ENCODE measurements at regions not wholly inside any gene's neighbourhood (a gene's known extent, or its start where the extent isn't known, plus 50 kb on each side); places are given as distances from the start of the nearest gene placed in this dataset.

GRCh38 chr1:88274431-88274830, 409.6 kb upstream of the PKN2 start:
- no TSS peak for BruUV-seq (replicated peaks)
- H3K4me3 Mint-ChIP-seq (ENCODE audit: unreplicated experiment): no peak overlapping the region
- DNase-seq (ENCODE audit: unreplicated experiment): no peak
- H3K27me3 Mint-ChIP-seq (ENCODE audit: insufficient read depth, unreplicated experiment): peaks cover 13% of the 10 kb centered on the region
- ChIA-PET POLR2A (no interaction called here), CTCF (interaction anchor here (0.6 kb wide), 1 partner anchor 945 kb away, joined by 6 read pairs; no protein-coding TSS in a partner anchor)
- no peaks in the 10 kb centered on the region for H3K36me3 Mint-ChIP-seq (ENCODE audit: insufficient read depth, unreplicated experiment)
- peaks cover 7% of the 10 kb centered on the region for H3K9me3 Mint-ChIP-seq (ENCODE audit: unreplicated experiment)
- peaks cover 5% of the 10 kb centered on the region for H3K4me1 Mint-ChIP-seq (ENCODE audit: insufficient read depth, unreplicated experiment)
- no peak for TF ChIP-seq CTCF (IDR thresholded peaks at IDR 0.05; ENCODE audit: unreplicated experiment)
- no peak overlapping the region for H3K27ac Mint-ChIP-seq (ENCODE audit: low read depth, unreplicated experiment)
- intact Hi-C loops (cut with micrococcal nuclease): no loop called here

- DNase-seq (ENCODE audit: unreplicated experiment): no peak
- no peaks in the 10 kb centered on the region for H3K36me3 Mint-ChIP-seq (ENCODE audit: insufficient read depth, unreplicated experiment)
- POLR2A ChIA-PET: no interaction called here
- H3K4me1 Mint-ChIP-seq (ENCODE audit: insufficient read depth, unreplicated experiment): peaks cover 5% of the 10 kb centered on the region
- H3K4me3 Mint-ChIP-seq (ENCODE audit: unreplicated experiment): no peak overlapping the region
- CTCF ChIA-PET: interaction anchor here (0.7 kb wide), 1 partner anchor 214 kb away, joined by 3 read pairs; no protein-coding TSS in a partner anchor
- no peak for TF ChIP-seq CTCF (IDR thresholded peaks at IDR 0.05; ENCODE audit: unreplicated experiment)
- H3K27me3 Mint-ChIP-seq (ENCODE audit: insufficient read depth, unreplicated experiment): peaks cover 9% of the 10 kb centered on the region
- no peak overlapping the region for H3K27ac Mint-ChIP-seq (ENCODE audit: low read depth, unreplicated experiment)
- intact Hi-C loops (cut with micrococcal nuclease): no loop called here
- H3K9me3 Mint-ChIP-seq (ENCODE audit: unreplicated experiment): peaks cover 7% of the 10 kb centered on the region
- no TSS peak for BruUV-seq (replicated peaks)
Measured at GRCh38 chr1:88275259-88275862, 408.7 kb upstream of the PKN2 start.

- DNase-seq (ENCODE audit: unreplicated experiment): peak; percentile 34
- H3K27ac Mint-ChIP-seq (ENCODE audit: low read depth, unreplicated experiment): no peak overlapping the region
- CTCF ChIA-PET: interaction anchor here (0.7 kb wide), 1 partner anchor 49 kb away, joined by 3 read pairs; no protein-coding TSS in a partner anchor
- H3K4me3 Mint-ChIP-seq (ENCODE audit: unreplicated experiment): no peak overlapping the region
- no TSS peak for BruUV-seq (replicated peaks)
- peaks cover 7% of the 10 kb centered on the region for H3K9me3 Mint-ChIP-seq (ENCODE audit: unreplicated experiment)
- H3K4me1 Mint-ChIP-seq (ENCODE audit: insufficient read depth, unreplicated experiment): peaks cover 5% of the 10 kb centered on the region
- H3K27me3 Mint-ChIP-seq (ENCODE audit: insufficient read depth, unreplicated experiment): peaks cover 1% of the 10 kb centered on the region
- intact Hi-C loops (cut with micrococcal nuclease): no loop called here
- TF ChIP-seq CTCF (IDR thresholded peaks at IDR 0.05; ENCODE audit: unreplicated experiment): no peak
- POLR2A ChIA-PET: no interaction called here
- H3K36me3 Mint-ChIP-seq (ENCODE audit: insufficient read depth, unreplicated experiment): no peaks in the 10 kb centered on the region
Measured at GRCh38 chr1:88276163-88276562, 407.9 kb upstream of the PKN2 start.

- POLR2A ChIA-PET: no interaction called here
- H3K9me3 Mint-ChIP-seq (ENCODE audit: unreplicated experiment): peaks cover 1% of the 10 kb centered on the region
- no peak overlapping the region for H3K27ac Mint-ChIP-seq (ENCODE audit: low read depth, unreplicated experiment)
- H3K27me3 Mint-ChIP-seq (ENCODE audit: insufficient read depth, unreplicated experiment): no peaks in the 10 kb centered on the region
- no peak for DNase-seq (ENCODE audit: unreplicated experiment)
- TF ChIP-seq CTCF (IDR thresholded peaks at IDR 0.05; ENCODE audit: unreplicated experiment): no peak
- intact Hi-C loops (cut with micrococcal nuclease): no loop called here
- no TSS peak for BruUV-seq (replicated peaks)
- H3K36me3 Mint-ChIP-seq (ENCODE audit: insufficient read depth, unreplicated experiment): no peaks in the 10 kb centered on the region
- CTCF ChIA-PET: interaction anchor here (0.9 kb wide), 2 partner anchors 9 to 18 kb away, joined by 3 read pairs; no protein-coding TSS in a partner anchor
- no peaks in the 10 kb centered on the region for H3K4me1 Mint-ChIP-seq (ENCODE audit: insufficient read depth, unreplicated experiment)
- no peak overlapping the region for H3K4me3 Mint-ChIP-seq (ENCODE audit: unreplicated experiment)
Measured at GRCh38 chr1:88284066-88284465, 400.0 kb upstream of the PKN2 start.

Measured in MCF 10A (cell line).